ENCODE measurements at regions not wholly inside any gene's neighbourhood (a gene's known extent, or its start where the extent isn't known, plus 50 kb on each side); places are given as distances from the start of the nearest gene placed in this dataset.

GRCh38 chr3:177494216-177494615 is 296.9 kb upstream of the TBL1XR1 start:
- Mint-ChIP-seq H3K27ac (no peak overlapping the region), H3K36me3 (no peaks in the 10 kb centered on the region), H3K27me3 (ENCODE audit: low read depth) (no peaks in the 10 kb centered on the region), H3K4me3 (no peak overlapping the region), H3K9me3 (no peaks in the 10 kb centered on the region), H3K4me1 (peaks cover 8% of the 10 kb centered on the region)
- ChIA-PET POLR2A (no interaction called here), CTCF (no interaction called here)
- ATAC-seq = no peak
- DNase-seq (ENCODE audit: low spot score) = no peak
- TF ChIP-seq PRRX2 (CRISPR knock-in tag; IDR thresholded peaks at IDR 0.05) = no peak
- TF ChIP-seq FOXP1 (CRISPR knock-in tag; IDR thresholded peaks at IDR 0.05; ENCODE audit: borderline replicate concordance) = no peak
- no peak for TF ChIP-seq RORB (CRISPR knock-in tag; IDR thresholded peaks at IDR 0.05)
- no peak for TF ChIP-seq TEAD1 (CRISPR knock-in tag; IDR thresholded peaks at IDR 0.05)
- no peak for TF ChIP-seq USF1 (CRISPR knock-in tag; IDR thresholded peaks at IDR 0.05)
- TF ChIP-seq STAT6 (CRISPR knock-in tag; conservative IDR thresholded peaks at IDR 0.05; ENCODE audit: low read depth) = no peak
- TF ChIP-seq TEAD4 (CRISPR knock-in tag; IDR thresholded peaks at IDR 0.05) = no peak
- no peak for TF ChIP-seq NFATC4 (CRISPR knock-in tag; IDR thresholded peaks at IDR 0.05)
- no peak for TF ChIP-seq CDX4 (CRISPR knock-in tag; IDR thresholded peaks at IDR 0.05; ENCODE audit: borderline replicate concordance)
- no peak for TF ChIP-seq IRF1 (CRISPR knock-in tag; IDR thresholded peaks at IDR 0.05)

- no peak for ATAC-seq
- Mint-ChIP-seq H3K4me3 (no peak overlapping the region), H3K27ac (no peak overlapping the region), H3K27me3 (ENCODE audit: low read depth) (no peaks in the 10 kb centered on the region), H3K36me3 (no peaks in the 10 kb centered on the region), H3K9me3 (peaks cover 4% of the 10 kb centered on the region; the same call in 1 of the 2 replicates), H3K4me1 (peaks cover 8% of the 10 kb centered on the region)
- ChIA-PET POLR2A (no interaction called here), CTCF (no interaction called here)
- TF ChIP-seq ZNF281 (CRISPR knock-in tag; IDR thresholded peaks at IDR 0.05) (no peak), ZNF138 (CRISPR knock-in tag; conservative IDR thresholded peaks at IDR 0.05) (no peak), ZNF263 (CRISPR knock-in tag; IDR thresholded peaks at IDR 0.05; ENCODE audit: low read depth) (no peak), MAX (CRISPR knock-in tag; IDR thresholded peaks at IDR 0.05) (no peak), ETV6 (CRISPR knock-in tag; IDR thresholded peaks at IDR 0.05) (no peak), CDX4 (CRISPR knock-in tag; IDR thresholded peaks at IDR 0.05; ENCODE audit: borderline replicate concordance) (no peak), USF1 (CRISPR knock-in tag; IDR thresholded peaks at IDR 0.05) (no peak), ZNF512 (CRISPR knock-in tag; IDR thresholded peaks at IDR 0.05; ENCODE audit: borderline replicate concordance) (no peak), RELA (CRISPR knock-in tag; IDR thresholded peaks at IDR 0.05; ENCODE audit: borderline replicate concordance) (no peak), ATF3 (CRISPR knock-in tag; conservative IDR thresholded peaks at IDR 0.05) (no peak), ATF2 (CRISPR knock-in tag; IDR thresholded peaks at IDR 0.05; ENCODE audit: borderline replicate concordance, low read depth) (no peak)
- DNase-seq (ENCODE audit: low spot score) = no peak
These were observed 298.3 kb upstream of the TBL1XR1 start for GRCh38 chr3:177495566-177495965.
